NT2/D1 (cell line): ENCODE measurements at regions not wholly inside any gene's neighbourhood (a gene's known extent, or its start where the extent isn't known, plus 50 kb on each side); places are given as distances from the start of the nearest gene placed in this dataset.

ENCODE experiments used
- YY1 ChIP-seq: IDR thresholded peaks from 2 replicates; pipeline ENCODE4 v1.6.1; 2011; ENCODE audit not compliant: insufficient read length, insufficient read depth
- ZNF274 ChIP-seq: IDR thresholded peaks from 2 replicates; pipeline ENCODE4 v1.6.1; 2011; ENCODE audit warnings: mild to moderate bottlenecking, low read depth, low read length

- TF ChIP-seq ZNF274: no peak
- no peak for TF ChIP-seq YY1
These were observed 231.0 kb downstream of the ESM1 start for GRCh38 chr5:54754420-54754819.
